ENCODE measurements at regions not wholly inside any gene's neighbourhood (a gene's known extent, or its start where the extent isn't known, plus 50 kb on each side); places are given as distances from the start of the nearest gene placed in this dataset.

DNA sequence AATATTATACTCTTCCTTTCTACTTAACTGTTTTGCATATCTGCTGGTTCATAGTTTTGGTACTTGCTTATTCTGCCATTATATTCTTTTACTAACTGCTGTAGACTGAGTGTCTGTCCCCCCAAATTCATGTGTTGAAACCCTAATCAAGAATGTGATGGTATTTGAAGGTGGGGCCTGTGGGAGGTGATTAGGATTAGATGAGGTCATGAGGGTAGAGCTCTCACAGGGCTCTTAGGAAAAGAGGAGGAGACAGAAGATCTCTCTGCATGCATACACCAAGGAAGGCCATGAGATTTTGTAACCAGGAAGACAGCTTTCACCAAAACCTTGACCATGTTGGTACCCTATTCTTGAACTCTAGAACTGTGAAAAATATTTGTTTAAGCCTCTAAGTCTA is 354.1 kb upstream of the B3GALT2 start:
- no peak for DNase-seq
- intact Hi-C loops (cut with DNase I; ENCODE audit: low total_unique reads) = no loop called here
- H3K4me3 ChIP-seq = no peak overlapping the region
- TF ChIP-seq, protein P1, sequence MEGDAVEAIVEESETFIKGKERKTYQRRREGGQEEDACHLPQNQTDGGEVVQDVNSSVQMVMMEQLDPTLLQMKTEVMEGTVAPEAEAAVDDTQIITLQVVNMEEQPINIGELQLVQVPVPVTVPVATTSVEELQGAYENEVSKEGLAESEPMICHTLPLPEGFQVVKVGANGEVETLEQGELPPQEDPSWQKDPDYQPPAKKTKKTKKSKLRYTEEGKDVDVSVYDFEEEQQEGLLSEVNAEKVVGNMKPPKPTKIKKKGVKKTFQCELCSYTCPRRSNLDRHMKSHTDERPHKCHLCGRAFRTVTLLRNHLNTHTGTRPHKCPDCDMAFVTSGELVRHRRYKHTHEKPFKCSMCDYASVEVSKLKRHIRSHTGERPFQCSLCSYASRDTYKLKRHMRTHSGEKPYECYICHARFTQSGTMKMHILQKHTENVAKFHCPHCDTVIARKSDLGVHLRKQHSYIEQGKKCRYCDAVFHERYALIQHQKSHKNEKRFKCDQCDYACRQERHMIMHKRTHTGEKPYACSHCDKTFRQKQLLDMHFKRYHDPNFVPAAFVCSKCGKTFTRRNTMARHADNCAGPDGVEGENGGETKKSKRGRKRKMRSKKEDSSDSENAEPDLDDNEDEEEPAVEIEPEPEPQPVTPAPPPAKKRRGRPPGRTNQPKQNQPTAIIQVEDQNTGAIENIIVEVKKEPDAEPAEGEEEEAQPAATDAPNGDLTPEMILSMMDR (IDR thresholded peaks at IDR 0.05) = no peak
- no peaks in the 10 kb centered on the region for H3K36me3 ChIP-seq
- H3K27ac ChIP-seq = no peak overlapping the region
- H3K4me1 ChIP-seq = no peaks in the 10 kb centered on the region
- H3K9me3 ChIP-seq = no peaks in the 10 kb centered on the region
- no peaks in the 10 kb centered on the region for H3K27me3 ChIP-seq

DNA sequence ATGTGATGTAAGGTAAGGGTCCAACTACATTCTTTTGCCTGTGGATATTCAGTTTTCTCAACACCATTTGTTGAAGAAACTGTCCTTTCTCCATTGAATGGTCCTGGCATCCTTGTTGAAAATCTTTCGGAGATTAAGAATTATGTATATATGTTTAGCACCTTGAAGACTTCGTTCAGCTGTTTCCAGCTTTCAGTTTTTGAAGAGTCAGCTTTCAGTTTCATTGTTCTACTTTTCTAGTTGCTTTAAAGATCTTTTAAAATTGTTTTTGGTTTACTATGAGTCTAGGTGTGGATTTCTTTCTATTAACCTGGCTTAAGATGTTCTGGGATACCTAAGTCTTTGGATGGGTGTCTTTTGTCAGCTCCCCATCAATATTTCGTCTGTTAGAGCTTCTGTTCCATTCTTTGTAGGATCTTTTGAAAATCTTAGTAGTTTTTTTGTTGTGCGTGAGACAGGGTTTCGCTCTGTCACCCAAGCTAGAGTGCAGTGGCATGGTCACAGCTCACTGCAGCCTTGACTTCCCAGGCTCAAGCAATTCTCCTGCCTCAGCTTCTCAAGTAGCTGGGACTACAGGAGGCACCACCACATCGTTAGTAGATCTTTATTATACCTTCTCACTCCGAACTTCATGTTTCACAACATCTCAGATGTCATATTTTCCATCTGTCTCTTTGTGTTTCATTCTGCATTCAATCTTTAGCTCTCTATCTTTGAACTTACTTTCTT is 353.5 kb upstream of the B3GALT2 start:
- Histone ChIP-seq H3K36me3 (no peaks in the 10 kb centered on the region), H3K9me3 (no peaks in the 10 kb centered on the region), H3K4me1 (no peaks in the 10 kb centered on the region), H3K27me3 (no peaks in the 10 kb centered on the region), H3K4me3 (no peak overlapping the region), H3K27ac (no peak overlapping the region)
- TF ChIP-seq, protein P1 (IDR thresholded peaks at IDR 0.05) = no peak
- intact Hi-C loops (cut with DNase I; ENCODE audit: low total_unique reads) = no loop called here
- no peak for DNase-seq

DNA sequence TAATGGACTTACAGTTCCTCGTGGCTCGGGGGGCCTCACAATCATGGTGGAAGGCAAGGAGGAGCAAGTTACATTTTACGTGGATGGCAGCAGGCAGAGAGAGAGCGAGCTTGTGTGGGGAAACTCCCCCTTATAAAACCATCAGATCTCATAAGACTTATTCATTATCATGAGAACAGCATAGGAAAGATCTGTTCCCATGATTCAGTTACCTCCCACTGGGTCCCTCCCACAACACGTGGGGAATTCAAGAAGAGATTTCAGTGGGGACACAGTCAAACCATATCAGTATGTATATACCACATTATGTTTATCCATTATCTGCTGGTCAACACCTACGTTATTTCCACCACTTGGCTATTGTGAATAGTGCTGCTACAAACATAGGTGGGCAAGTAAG is 352.3 kb upstream of the B3GALT2 start:
- no peak overlapping the region for H3K27ac ChIP-seq
- H3K4me1 ChIP-seq = no peaks in the 10 kb centered on the region
- DNase-seq = no peak
- intact Hi-C loops (cut with DNase I; ENCODE audit: low total_unique reads) = no loop called here
- no peaks in the 10 kb centered on the region for H3K27me3 ChIP-seq
- no peak overlapping the region for H3K4me3 ChIP-seq
- H3K36me3 ChIP-seq = no peaks in the 10 kb centered on the region
- no peaks in the 10 kb centered on the region for H3K9me3 ChIP-seq
- TF ChIP-seq, protein P1 (IDR thresholded peaks at IDR 0.05) = no peak

DNA sequence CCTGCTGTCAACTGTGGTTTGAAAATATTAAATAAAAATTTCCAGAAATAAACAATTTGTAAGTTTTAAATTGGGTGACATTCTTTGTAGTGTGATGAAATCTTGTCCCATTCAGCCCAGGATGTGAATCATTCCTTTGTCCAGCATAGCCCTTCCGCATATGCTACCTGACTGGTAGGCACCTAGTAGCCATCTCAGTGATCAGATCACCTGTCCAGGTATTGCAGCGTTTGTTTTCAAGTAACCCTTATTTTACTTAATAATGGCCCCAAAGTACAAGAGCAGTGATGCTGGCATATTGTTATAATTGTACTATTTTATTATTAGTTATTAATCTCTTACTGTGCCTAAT is 351.6 kb upstream of the B3GALT2 start:
- Histone ChIP-seq H3K4me1 (no peaks in the 10 kb centered on the region), H3K4me3 (no peak overlapping the region), H3K9me3 (no peaks in the 10 kb centered on the region), H3K27me3 (no peaks in the 10 kb centered on the region), H3K27ac (no peak overlapping the region), H3K36me3 (no peaks in the 10 kb centered on the region)
- DNase-seq = no peak
- TF ChIP-seq, protein P1 (IDR thresholded peaks at IDR 0.05) = no peak
- intact Hi-C loops (cut with DNase I; ENCODE audit: low total_unique reads) = no loop called here

DNA sequence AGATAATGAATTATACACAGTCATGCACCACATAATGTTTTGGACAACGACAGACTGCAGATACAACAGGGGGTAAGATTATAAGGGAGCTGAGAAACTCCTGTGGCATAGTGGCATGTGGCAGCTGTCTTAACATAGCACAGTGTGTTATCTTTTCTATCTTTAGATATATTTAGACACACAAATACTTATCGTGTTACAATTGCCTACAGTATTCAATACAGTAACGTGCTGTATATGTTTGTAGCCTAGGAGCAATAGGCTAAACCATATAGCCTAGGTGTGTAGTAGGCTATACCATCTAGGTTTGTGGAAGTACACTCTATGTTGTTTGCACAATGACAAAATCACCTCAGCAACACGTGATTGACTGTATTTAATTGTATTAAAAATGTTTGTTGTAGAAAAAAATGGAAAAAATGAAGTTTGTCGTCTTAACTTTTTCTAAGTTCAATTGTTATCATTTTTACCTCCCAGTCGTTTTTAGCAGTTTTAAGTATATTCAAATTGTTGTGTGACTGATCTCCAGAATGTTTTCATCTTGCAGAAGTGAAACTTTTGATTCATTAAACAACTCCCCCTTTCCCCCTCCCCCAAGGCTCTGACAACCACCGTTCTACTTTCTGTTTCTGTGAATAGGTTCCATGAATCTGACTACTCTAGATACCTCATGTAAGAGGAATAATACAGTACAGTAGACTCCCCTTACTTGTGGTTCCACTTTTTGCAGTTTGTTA is 351.0 kb upstream of the B3GALT2 start:
- H3K27ac ChIP-seq = no peak overlapping the region
- no peaks in the 10 kb centered on the region for H3K27me3 ChIP-seq
- H3K9me3 ChIP-seq = no peaks in the 10 kb centered on the region
- no peaks in the 10 kb centered on the region for H3K4me1 ChIP-seq
- no peaks in the 10 kb centered on the region for H3K36me3 ChIP-seq
- intact Hi-C loops (cut with DNase I; ENCODE audit: low total_unique reads) = no loop called here
- no peak overlapping the region for H3K4me3 ChIP-seq
- TF ChIP-seq, protein P1 (IDR thresholded peaks at IDR 0.05) = no peak
- no peak for DNase-seq

Measured in tibial artery (tissue), 4 donors.